ENCODE measurements at regions not wholly inside any gene's neighbourhood (a gene's known extent, or its start where the extent isn't known, plus 50 kb on each side); places are given as distances from the start of the nearest gene placed in this dataset.
"Not testable (repeated sequence)": the region's sequence is repeated elsewhere in the genome, so short reads cannot be mapped to it uniquely, and the experiment has no call there.

- Histone ChIP-seq H3K9me3 (no peaks in the 10 kb centered on the region), H3K4me1 (no peaks in the 10 kb centered on the region), H3K9ac (no peak overlapping the region), H3K4me3 (no peak overlapping the region), H3K36me3 (no peaks in the 10 kb centered on the region), H3K27ac (no peak overlapping the region), H3K27me3 (no peaks in the 10 kb centered on the region), H4K20me1 (no peaks in the 10 kb centered on the region), H3K4me2 (no peak overlapping the region)
- TF ChIP-seq Cebpa-rat (IDR thresholded peaks at IDR 0.05) = no peak
These were observed 566.6 kb upstream of the VRK2 start for GRCh38 chr2:57479981-57480380.

GRCh38 chr2:57488061-57488460 lies 558.5 kb upstream of the VRK2 start:
- H3K9ac ChIP-seq = no peak overlapping the region
- H3K9me3 ChIP-seq = no peaks in the 10 kb centered on the region
- H3K27ac ChIP-seq = no peak overlapping the region
- no peak overlapping the region for H3K4me2 ChIP-seq
- H3K36me3 ChIP-seq = no peaks in the 10 kb centered on the region
- TF ChIP-seq Cebpa-rat (IDR thresholded peaks at IDR 0.05) = no peak
- no peaks in the 10 kb centered on the region for H4K20me1 ChIP-seq
- no peaks in the 10 kb centered on the region for H3K4me1 ChIP-seq
- H3K27me3 ChIP-seq = no peaks in the 10 kb centered on the region
- H3K4me3 ChIP-seq = no peak overlapping the region

GRCh38 chr2:57490741-57491140 lies 555.9 kb upstream of the VRK2 start:
- H3K36me3 ChIP-seq = no peaks in the 10 kb centered on the region
- TF ChIP-seq Cebpa-rat (IDR thresholded peaks at IDR 0.05) = no peak
- H3K27ac ChIP-seq = no peak overlapping the region
- H4K20me1 ChIP-seq = no peaks in the 10 kb centered on the region
- H3K4me3 ChIP-seq = no peak overlapping the region
- no peaks in the 10 kb centered on the region for H3K4me1 ChIP-seq
- H3K9me3 ChIP-seq = no peaks in the 10 kb centered on the region
- H3K9ac ChIP-seq = no peak overlapping the region
- no peak overlapping the region for H3K4me2 ChIP-seq
- H3K27me3 ChIP-seq = no peaks in the 10 kb centered on the region

- Histone ChIP-seq H3K9me3 (no peaks in the 10 kb centered on the region), H3K36me3 (no peaks in the 10 kb centered on the region), H3K27me3 (no peaks in the 10 kb centered on the region), H3K4me3 (no peak overlapping the region), H3K27ac (no peak overlapping the region), H3K4me2 (no peak overlapping the region), H4K20me1 (no peaks in the 10 kb centered on the region), H3K4me1 (no peaks in the 10 kb centered on the region), H3K9ac (no peak overlapping the region)
- TF ChIP-seq Cebpa-rat (IDR thresholded peaks at IDR 0.05) = no peak
These were observed 555.4 kb upstream of the VRK2 start for GRCh38 chr2:57491213-57491612.

- not testable (repeated sequence) for H3K27me3 ChIP-seq, H4K20me1 ChIP-seq, H3K4me3 ChIP-seq, H3K27ac ChIP-seq, H3K36me3 ChIP-seq, H3K4me1 ChIP-seq, H3K9me3 ChIP-seq, H3K9ac ChIP-seq, H3K4me2 ChIP-seq
These were observed 552.6 kb upstream of the VRK2 start for GRCh38 chr2:57493966-57494365.

GRCh38 chr2:57497489-57498096 lies 549.0 kb upstream of the VRK2 start:
- no peaks in the 10 kb centered on the region for H4K20me1 ChIP-seq
- no peaks in the 10 kb centered on the region for H3K36me3 ChIP-seq
- H3K9ac ChIP-seq = no peak overlapping the region
- H3K4me2 ChIP-seq = no peak overlapping the region
- no peaks in the 10 kb centered on the region for H3K27me3 ChIP-seq
- no peak overlapping the region for H3K4me3 ChIP-seq
- no peaks in the 10 kb centered on the region for H3K4me1 ChIP-seq
- H3K9me3 ChIP-seq = no peaks in the 10 kb centered on the region
- H3K27ac ChIP-seq = no peak overlapping the region
- no peak for TF ChIP-seq Cebpa-rat (IDR thresholded peaks at IDR 0.05)

- no peak for TF ChIP-seq Cebpa-rat (IDR thresholded peaks at IDR 0.05)
- Histone ChIP-seq H3K4me1 (no peaks in the 10 kb centered on the region), H3K27ac (no peak overlapping the region), H3K9ac (no peak overlapping the region), H3K36me3 (no peaks in the 10 kb centered on the region), H4K20me1 (no peaks in the 10 kb centered on the region), H3K4me2 (no peak overlapping the region), H3K9me3 (no peaks in the 10 kb centered on the region), H3K4me3 (no peak overlapping the region), H3K27me3 (no peaks in the 10 kb centered on the region)
These were observed 541.8 kb upstream of the VRK2 start for GRCh38 chr2:57504787-57505186.

GRCh38 chr2:57509189-57509588 lies 537.4 kb upstream of the VRK2 start:
- TF ChIP-seq Cebpa-rat (IDR thresholded peaks at IDR 0.05) = no peak

GRCh38 chr2:57510704-57511103 lies 535.9 kb upstream of the VRK2 start:
- Histone ChIP-seq H3K4me1 (no peaks in the 10 kb centered on the region), H3K9ac (no peak overlapping the region), H3K4me2 (no peak overlapping the region), H3K4me3 (no peak overlapping the region), H3K36me3 (no peaks in the 10 kb centered on the region), H4K20me1 (no peaks in the 10 kb centered on the region), H3K27ac (no peak overlapping the region), H3K9me3 (no peaks in the 10 kb centered on the region), H3K27me3 (no peaks in the 10 kb centered on the region)
- no peak for TF ChIP-seq Cebpa-rat (IDR thresholded peaks at IDR 0.05)

More at GRCh38 chr2:57509189-57509588, 537.4 kb upstream of the VRK2 start:
- H3K36me3 ChIP-seq = no peaks in the 10 kb centered on the region
- H3K4me1 ChIP-seq = no peaks in the 10 kb centered on the region
- no peak overlapping the region for H3K9ac ChIP-seq
- H3K4me3 ChIP-seq = no peak overlapping the region
- H3K9me3 ChIP-seq = no peaks in the 10 kb centered on the region
- H3K27me3 ChIP-seq = no peaks in the 10 kb centered on the region
- no peak overlapping the region for H3K27ac ChIP-seq
- H4K20me1 ChIP-seq = no peaks in the 10 kb centered on the region
- no peak overlapping the region for H3K4me2 ChIP-seq

- Histone ChIP-seq H3K4me1 (peaks cover 5% of the 10 kb centered on the region; the same call in 1 of the 2 replicates), H3K9ac (no peak overlapping the region), H3K36me3 (no peaks in the 10 kb centered on the region), H3K4me3 (no peak overlapping the region), H4K20me1 (no peaks in the 10 kb centered on the region), H3K4me2 (no peak overlapping the region), H3K27ac (no peak overlapping the region), H3K9me3 (no peaks in the 10 kb centered on the region), H3K27me3 (no peaks in the 10 kb centered on the region)
- no peak for TF ChIP-seq Cebpa-rat (IDR thresholded peaks at IDR 0.05)
These were observed 531.2 kb upstream of the VRK2 start for GRCh38 chr2:57515366-57515765.
